Tibial nerve (tissue), 3 donors: ENCODE measurements at regions not wholly inside any gene's neighbourhood (a gene's known extent, or its start where the extent isn't known, plus 50 kb on each side); places are given as distances from the start of the nearest gene placed in this dataset.

Experiments used
- POLR2A ChIP-seq, 2 donors: fragments of 450-650 bp; IDR thresholded peaks; one replicate each; pipeline ENCODE4 v1.6.1; 2017; ENCODE audit warnings: antibody characterized with exemption in 2 of 2, mild to moderate bottlenecking in 2 of 2, moderate library complexity in 2 of 2
- TF ChIP-seq, protein P1 (sequence below), 5 experiments: fragments of 200-600 bp in 3 of 5; fragments of 450-650 bp in 2 of 5; sonication (generic) in 3 of 5; IDR thresholded peaks; one replicate each; pipeline ENCODE4 v1.5.1; 2016 to 2019; ENCODE audit warnings: antibody characterized with exemption in 5 of 5, mild to moderate bottlenecking in 3 of 5, moderate library complexity in 2 of 5

DNA sequence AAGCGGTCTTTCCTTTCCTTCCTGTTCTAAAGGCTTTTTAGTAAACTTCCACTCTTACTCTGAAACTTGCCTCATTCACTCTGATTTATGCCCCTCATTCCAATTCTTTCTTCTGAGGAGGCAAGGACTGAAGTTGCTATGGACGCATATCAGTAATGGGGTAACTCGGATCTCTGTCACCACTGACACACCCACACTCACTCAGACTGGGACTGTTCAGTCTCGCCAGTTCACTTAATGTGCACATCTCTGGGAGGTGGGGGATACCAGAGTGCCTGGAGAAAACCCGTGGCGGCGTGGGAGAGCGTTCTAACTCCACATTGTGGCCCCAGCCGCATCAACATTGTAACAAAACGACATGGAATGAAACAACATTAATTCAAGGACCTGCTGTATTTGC, 1139.3 kb upstream of the CELF2 start:
- no peak for TF ChIP-seq POLR2A (IDR thresholded peaks at IDR 0.05)
- TF ChIP-seq, protein P1, sequence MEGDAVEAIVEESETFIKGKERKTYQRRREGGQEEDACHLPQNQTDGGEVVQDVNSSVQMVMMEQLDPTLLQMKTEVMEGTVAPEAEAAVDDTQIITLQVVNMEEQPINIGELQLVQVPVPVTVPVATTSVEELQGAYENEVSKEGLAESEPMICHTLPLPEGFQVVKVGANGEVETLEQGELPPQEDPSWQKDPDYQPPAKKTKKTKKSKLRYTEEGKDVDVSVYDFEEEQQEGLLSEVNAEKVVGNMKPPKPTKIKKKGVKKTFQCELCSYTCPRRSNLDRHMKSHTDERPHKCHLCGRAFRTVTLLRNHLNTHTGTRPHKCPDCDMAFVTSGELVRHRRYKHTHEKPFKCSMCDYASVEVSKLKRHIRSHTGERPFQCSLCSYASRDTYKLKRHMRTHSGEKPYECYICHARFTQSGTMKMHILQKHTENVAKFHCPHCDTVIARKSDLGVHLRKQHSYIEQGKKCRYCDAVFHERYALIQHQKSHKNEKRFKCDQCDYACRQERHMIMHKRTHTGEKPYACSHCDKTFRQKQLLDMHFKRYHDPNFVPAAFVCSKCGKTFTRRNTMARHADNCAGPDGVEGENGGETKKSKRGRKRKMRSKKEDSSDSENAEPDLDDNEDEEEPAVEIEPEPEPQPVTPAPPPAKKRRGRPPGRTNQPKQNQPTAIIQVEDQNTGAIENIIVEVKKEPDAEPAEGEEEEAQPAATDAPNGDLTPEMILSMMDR (IDR thresholded peaks at IDR 0.05), result no peak
